HepG2 (cell line): ENCODE measurements at regions not wholly inside any gene's neighbourhood (a gene's known extent, or its start where the extent isn't known, plus 50 kb on each side); places are given as distances from the start of the nearest gene placed in this dataset.
A peak's percentile ranks its signal among the peaks of the same experiment; 100 is the strongest.

Experiments
- DPF2 ChIP-seq: sonication (generic); formaldehyde crosslinking; IDR thresholded peaks from 2 replicates; pipeline ENCODE4 v1.4.0; 2020; ENCODE audit warnings: mild to moderate bottlenecking, low read depth, missing genetic modification reagents, borderline replicate concordance
- EHMT2 ChIP-seq: fragments of 200-600 bp; sonication (generic); IDR thresholded peaks from 2 replicates; pipeline ENCODE4 v1.7.0; 2017; ENCODE audit warnings: antibody characterized with exemption, low read depth, low read length, borderline replicate concordance
- FOXJ3 ChIP-seq: sonication (generic); formaldehyde crosslinking; IDR thresholded peaks from 2 replicates; pipeline ENCODE4 v1.4.0; 2020; ENCODE audit warnings: missing genetic modification reagents, mild to moderate bottlenecking, borderline replicate concordance
- TP53 ChIP-seq: sonication (generic); formaldehyde crosslinking; conservative IDR thresholded peaks from 2 replicates; pipeline ENCODE4 v1.4.0; 2020; ENCODE audit warnings: missing genetic modification reagents
- ZNF737 ChIP-seq: sonication (generic); formaldehyde crosslinking; IDR thresholded peaks from 2 replicates; pipeline ENCODE4 v1.5.0; 2020; ENCODE audit warnings: missing genetic modification reagents, mild to moderate bottlenecking, borderline replicate concordance
- TF ChIP-seq, protein P1 (sequence below): sonication (generic); formaldehyde crosslinking; IDR thresholded peaks from 2 replicates; pipeline ENCODE4 v1.9.0; 2021; ENCODE audit warnings: mild to moderate bottlenecking, missing genetic modification reagents
- TF ChIP-seq, protein P2 (sequence below): sonication (generic); formaldehyde crosslinking; IDR thresholded peaks from 2 replicates; pipeline ENCODE4 v1.8.0; 2022; ENCODE audit warnings: missing genetic modification reagents, mild to moderate bottlenecking, inconsistent platforms, borderline replicate concordance
- TF ChIP-seq, protein P3 (sequence below): sonication (generic); formaldehyde crosslinking; IDR thresholded peaks from 2 replicates; pipeline ENCODE4 v1.4.0; 2020; ENCODE audit warnings: low read depth, mild to moderate bottlenecking, missing genetic modification reagents

DNA sequence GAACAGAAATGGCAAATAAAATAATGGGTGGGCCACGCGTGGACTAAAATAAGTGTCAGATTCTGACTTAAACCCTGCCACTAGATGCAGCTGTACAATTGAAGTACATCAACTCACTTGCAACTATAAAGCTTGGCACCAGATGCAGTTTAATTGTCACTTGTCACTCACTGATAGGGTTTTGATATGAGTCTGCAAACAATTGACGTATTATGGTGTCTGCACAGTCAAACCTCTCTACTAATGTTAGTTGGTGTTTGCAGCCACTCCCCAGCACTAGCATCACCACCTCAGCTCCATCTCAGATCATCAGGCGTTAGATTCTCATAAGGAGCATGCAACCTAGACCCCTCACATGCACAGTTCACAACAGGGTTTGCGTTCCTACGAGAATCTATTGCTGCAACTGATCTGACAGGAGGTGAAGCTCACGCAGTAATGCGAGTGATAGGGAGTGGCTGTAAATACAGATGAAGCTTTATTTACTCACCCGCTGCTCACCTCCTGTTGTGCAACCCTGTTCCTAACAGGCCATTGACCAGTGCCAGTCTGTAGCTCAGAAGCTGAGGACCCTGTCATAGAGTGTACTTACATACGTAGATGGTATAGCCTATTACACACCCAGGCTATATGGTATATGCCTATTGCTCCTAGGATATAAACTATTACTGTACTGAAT, 72.1 kb upstream of the SEMA6A start (continued):
- TF ChIP-seq, protein P1, sequence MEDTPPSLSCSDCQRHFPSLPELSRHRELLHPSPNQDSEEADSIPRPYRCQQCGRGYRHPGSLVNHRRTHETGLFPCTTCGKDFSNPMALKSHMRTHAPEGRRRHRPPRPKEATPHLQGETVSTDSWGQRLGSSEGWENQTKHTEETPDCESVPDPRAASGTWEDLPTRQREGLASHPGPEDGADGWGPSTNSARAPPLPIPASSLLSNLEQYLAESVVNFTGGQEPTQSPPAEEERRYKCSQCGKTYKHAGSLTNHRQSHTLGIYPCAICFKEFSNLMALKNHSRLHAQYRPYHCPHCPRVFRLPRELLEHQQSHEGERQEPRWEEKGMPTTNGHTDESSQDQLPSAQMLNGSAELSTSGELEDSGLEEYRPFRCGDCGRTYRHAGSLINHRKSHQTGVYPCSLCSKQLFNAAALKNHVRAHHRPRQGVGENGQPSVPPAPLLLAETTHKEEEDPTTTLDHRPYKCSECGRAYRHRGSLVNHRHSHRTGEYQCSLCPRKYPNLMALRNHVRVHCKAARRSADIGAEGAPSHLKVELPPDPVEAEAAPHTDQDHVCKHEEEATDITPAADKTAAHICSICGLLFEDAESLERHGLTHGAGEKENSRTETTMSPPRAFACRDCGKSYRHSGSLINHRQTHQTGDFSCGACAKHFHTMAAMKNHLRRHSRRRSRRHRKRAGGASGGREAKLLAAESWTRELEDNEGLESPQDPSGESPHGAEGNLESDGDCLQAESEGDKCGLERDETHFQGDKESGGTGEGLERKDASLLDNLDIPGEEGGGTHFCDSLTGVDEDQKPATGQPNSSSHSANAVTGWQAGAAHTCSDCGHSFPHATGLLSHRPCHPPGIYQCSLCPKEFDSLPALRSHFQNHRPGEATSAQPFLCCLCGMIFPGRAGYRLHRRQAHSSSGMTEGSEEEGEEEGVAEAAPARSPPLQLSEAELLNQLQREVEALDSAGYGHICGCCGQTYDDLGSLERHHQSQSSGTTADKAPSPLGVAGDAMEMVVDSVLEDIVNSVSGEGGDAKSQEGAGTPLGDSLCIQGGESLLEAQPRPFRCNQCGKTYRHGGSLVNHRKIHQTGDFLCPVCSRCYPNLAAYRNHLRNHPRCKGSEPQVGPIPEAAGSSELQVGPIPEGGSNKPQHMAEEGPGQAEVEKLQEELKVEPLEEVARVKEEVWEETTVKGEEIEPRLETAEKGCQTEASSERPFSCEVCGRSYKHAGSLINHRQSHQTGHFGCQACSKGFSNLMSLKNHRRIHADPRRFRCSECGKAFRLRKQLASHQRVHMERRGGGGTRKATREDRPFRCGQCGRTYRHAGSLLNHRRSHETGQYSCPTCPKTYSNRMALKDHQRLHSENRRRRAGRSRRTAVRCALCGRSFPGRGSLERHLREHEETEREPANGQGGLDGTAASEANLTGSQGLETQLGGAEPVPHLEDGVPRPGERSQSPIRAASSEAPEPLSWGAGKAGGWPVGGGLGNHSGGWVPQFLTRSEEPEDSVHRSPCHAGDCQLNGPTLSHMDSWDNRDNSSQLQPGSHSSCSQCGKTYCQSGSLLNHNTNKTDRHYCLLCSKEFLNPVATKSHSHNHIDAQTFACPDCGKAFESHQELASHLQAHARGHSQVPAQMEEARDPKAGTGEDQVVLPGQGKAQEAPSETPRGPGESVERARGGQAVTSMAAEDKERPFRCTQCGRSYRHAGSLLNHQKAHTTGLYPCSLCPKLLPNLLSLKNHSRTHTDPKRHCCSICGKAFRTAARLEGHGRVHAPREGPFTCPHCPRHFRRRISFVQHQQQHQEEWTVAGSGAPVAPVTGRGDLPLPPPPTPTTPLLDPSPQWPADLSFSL (CRISPR knock-in tag), result no peak
- TF ChIP-seq FOXJ3 (CRISPR knock-in tag), result peak; percentile 91
- TF ChIP-seq ZNF737 (CRISPR knock-in tag), result no peak
- TF ChIP-seq DPF2 (CRISPR knock-in tag), result peak; percentile 92
- TF ChIP-seq, protein P2, sequence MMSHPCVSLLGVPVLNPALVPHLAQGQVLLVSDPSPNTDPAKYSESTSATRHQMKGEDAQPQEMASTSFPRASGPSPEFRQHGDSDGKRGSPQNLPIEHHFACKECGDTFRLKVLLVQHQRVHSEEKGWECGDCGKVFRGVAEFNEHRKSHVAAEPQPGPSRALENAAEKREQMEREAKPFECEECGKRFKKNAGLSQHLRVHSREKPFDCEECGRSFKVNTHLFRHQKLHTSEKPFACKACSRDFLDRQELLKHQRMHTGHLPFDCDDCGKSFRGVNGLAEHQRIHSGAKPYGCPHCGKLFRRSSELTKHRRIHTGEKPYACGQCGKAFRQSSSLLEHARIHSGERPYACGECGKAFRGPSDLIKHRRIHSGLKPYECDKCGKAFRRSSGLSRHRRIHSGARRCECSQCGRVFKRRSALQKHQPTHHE (CRISPR knock-in tag), result no peak
- peak; percentile 63; the same call in 1 of the 2 replicates for TF ChIP-seq EHMT2
- TF ChIP-seq, protein P3, sequence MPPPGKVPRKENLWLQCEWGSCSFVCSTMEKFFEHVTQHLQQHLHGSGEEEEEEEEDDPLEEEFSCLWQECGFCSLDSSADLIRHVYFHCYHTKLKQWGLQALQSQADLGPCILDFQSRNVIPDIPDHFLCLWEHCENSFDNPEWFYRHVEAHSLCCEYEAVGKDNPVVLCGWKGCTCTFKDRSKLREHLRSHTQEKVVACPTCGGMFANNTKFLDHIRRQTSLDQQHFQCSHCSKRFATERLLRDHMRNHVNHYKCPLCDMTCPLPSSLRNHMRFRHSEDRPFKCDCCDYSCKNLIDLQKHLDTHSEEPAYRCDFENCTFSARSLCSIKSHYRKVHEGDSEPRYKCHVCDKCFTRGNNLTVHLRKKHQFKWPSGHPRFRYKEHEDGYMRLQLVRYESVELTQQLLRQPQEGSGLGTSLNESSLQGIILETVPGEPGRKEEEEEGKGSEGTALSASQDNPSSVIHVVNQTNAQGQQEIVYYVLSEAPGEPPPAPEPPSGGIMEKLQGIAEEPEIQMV, result 0 out of 2 replicates have a peak, but pooled peaks have one; percentile 65
- TF ChIP-seq TP53 (CRISPR knock-in tag), result 0 out of 2 replicates have a peak, but pooled peaks have one; percentile 42
